HG02973 (cell line): ENCODE measurements at regions not wholly inside any gene's neighbourhood (a gene's known extent, or its start where the extent isn't known, plus 50 kb on each side); places are given as distances from the start of the nearest gene placed in this dataset.
"Not testable (repeated sequence)": the region's sequence is repeated elsewhere in the genome, so short reads cannot be mapped to it uniquely, and the experiment has no call there.

Experiments
- ATAC-seq: cut with Tn5 transposase; IDR thresholded peaks from one replicate; pipeline ENCODE4 v1.9.1; 2021; ENCODE audit warnings: moderate library complexity; ENCODE audit not compliant: unreplicated experiment

- ATAC-seq, result no peak
Observed at GRCh38 chr12:42030588-42030987, 114.1 kb downstream of the GXYLT1 start.

- ATAC-seq, result no peak
Observed at GRCh38 chr12:42027546-42027945, 117.1 kb downstream of the GXYLT1 start.

DNA sequence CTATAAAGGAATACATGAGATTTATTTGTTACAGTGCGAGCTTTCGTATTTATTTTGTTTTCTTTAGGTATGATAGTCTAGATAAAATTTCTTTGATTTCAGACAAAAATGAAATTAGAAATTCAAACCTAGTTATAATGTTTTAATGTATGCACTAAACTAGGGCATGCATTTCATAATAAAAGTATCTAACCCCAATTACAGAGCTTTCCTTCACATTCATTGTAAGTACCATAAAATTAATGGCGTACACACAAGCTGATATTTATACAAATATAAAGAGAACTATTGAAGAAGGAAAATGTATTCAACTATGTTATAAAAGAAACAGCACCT lies 120.2 kb downstream of the GXYLT1 start:
- no peak for ATAC-seq

DNA sequence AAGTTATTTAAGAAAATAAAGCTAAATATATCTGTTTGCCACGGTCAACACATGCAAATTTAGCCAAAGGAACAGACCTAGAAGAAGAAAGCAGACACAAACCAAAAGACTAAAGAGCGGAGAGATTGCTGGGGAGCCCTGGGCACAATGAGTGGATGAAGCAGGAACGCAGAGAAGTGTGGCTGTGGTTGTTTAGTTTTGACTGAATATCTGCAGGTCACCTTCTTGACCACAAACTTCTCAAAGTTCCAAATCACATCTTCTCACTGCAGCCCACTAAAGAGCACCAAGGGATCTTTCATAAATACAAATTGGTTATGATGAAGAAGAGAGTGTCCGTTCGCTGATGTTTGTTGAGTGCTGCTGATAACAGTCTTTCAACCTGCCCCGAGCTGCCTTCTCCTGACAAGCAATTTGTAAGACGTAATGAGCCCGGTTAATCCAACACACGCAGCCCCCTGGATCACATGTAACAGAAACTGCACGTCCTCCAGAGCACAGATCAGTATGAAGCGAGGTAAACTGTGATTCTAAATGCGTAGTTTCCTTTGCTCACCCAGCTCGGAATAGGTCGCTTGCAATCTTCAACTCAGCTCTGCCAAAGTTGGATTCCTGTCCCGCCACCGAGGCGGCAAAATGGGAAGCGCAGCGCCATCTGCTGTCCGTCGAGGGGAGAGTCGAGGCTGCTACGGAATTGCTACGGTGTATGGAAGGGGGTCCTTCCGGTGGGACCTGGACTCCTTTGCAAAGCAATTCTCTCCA lies 120.8 kb downstream of the GXYLT1 start:
- peak; percentile 85 for ATAC-seq

- not testable (repeated sequence) for ATAC-seq
Observed at GRCh38 chr12:42021937-42022336, 122.7 kb downstream of the GXYLT1 start.

GRCh38 chr12:42021469-42021868 lies 123.2 kb downstream of the GXYLT1 start:
- ATAC-seq, result no peak

GRCh38 chr12:42020226-42020625 lies 124.4 kb downstream of the GXYLT1 start:
- ATAC-seq, result no peak

GRCh38 chr12:42019746-42020145 lies 124.9 kb downstream of the GXYLT1 start:
- ATAC-seq, result no peak

DNA sequence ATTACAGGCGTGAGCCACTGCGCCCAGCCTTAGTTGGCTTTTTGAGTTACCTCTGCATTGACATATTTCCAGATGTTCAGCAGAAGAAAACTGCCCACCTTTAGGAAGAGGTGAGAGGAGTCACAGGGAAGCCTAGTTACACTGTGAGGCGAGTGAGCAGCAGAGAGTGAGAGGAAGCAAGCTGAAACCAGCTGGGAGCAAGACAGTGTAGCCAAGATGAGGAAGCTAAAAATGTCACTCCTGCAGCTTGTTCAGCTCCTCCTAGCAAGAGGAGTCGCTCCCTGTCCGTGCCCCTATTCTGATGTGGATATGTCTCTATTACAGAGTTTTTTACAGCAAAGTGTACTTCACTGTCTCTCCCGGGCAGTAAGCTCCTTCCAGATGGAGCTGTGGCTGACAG lies 127.6 kb downstream of the GXYLT1 start:
- no peak for ATAC-seq

- ATAC-seq, result no peak
Observed at GRCh38 chr12:42015051-42015461, 129.6 kb downstream of the GXYLT1 start.

DNA sequence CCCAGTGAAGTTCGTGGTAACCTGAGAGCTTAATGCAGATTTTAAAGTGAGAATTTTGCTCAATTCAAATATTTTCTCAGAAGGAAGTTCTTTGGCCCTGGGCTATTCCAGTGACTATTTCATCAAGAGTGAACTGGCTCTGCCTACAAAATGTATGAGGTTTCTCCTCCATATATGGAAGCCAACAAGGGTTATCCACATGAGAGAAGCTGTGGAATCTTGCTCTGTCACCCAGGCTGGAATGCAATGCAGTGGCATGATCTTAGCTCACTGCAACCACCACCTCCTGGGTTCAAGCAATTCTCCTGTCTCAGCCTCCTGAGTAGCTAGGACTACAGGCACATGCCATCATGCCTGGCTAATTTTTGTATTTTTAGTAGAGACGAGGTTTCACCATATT lies 132.2 kb downstream of the GXYLT1 start:
- ATAC-seq, result not testable (repeated sequence)

- ATAC-seq, result no peak
Observed at GRCh38 chr12:42010715-42011114, 134.0 kb downstream of the GXYLT1 start.

GRCh38 chr12:42010257-42010656 lies 134.4 kb downstream of the GXYLT1 start:
- ATAC-seq, result no peak

DNA sequence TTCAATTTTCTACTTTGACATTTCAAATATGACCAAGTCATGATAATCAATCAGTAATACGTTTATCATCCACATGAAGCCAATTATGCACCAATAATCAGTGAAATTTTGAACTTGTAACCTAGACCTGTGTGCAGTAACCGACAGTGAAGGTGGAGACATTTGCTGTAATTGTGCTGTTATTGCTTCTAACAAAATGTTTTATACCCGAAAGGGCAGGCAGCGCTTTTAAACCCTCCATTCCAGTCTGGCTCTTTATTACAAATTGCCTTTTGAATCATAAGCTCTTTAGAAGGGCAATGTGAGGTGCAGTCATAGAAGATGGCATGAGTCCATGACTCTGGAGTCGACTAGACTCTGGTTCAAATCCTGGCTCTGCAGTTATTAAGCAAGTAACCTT lies 135.7 kb downstream of the GXYLT1 start:
- no peak for ATAC-seq

GRCh38 chr12:42003031-42003430 lies 141.6 kb downstream of the GXYLT1 start:
- ATAC-seq, result no peak

GRCh38 chr12:42002563-42002962 lies 142.1 kb downstream of the GXYLT1 start:
- no peak for ATAC-seq

DNA sequence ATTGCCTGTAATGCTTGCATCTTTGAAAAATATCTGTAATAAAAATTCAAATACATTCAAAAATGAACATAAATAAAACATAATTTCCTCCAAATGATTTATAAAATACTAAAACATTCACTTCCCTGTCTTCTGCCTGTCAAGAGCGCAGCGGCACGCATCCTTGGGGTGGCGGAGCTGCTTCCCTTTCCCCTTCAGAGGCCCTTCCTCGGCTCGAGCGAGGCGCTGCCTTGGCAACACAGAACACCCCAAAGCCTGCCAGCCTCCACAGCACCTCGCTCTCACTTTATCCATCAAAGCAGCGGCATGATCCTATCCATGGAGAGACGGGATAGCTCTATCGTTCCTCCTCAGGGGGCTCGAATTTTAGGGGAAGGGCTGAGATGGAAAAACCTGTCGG lies 146.2 kb downstream of the GXYLT1 start:
- no peak for ATAC-seq

DNA sequence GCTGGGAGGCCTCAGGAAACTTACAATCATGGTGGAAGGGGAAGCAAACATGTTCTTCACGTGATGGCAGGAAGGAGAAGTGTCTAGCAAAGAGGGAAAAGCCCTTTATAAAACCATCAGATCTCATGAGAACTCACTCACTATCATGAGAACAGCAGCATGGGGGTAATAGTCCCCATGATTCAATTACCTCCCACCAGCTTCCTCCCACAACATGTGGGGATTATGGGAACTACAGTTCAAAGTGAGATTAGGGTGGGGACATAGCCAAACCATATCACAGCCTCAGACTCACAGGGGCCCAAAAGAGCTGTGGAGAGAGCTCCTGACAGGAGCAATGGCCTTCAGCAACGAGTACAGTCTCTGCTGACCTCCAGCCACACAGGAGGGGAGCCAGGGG lies 151.4 kb downstream of the GXYLT1 start:
- no peak for ATAC-seq

GRCh38 chr12:41992692-41993215 lies 151.9 kb downstream of the GXYLT1 start:
- ATAC-seq, result no peak

DNA sequence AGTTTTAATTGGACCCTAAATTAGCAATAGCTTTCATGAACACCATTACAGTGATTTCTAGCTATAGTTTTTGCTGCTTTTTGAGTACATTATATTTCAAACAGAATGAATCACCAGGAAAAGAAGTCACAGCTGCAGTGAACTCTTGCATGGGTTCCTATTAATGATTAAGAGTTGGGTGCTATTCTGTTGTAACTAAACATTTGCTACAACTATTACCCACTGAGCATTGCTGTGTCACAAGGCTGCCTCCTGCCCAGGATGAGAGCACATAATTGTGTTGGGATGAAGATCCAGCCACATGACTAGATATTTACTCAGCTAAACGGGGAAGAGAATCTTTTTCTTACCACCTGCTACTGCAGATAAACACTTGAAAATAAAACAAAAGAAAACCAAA lies 152.7 kb downstream of the GXYLT1 start:
- ATAC-seq, result no peak

DNA sequence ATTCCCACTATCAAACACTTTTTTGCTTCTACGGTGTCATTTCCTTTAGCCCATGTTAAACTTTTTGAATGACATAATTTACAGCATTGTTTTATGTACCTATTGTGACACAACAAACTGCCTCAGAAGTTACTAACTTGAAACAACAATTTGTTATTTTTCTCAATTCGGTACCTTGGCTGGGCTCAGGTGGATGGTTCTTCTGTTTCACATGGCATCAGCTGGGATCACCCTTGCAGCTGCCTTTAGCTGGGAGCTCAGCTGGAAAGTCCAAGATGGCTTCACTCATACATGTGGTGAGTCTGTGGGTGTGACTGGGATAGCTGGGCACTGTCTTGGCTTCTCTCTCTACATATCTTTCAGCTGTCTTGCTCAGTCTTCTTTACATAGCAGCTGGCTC lies 156.0 kb downstream of the GXYLT1 start:
- no peak for ATAC-seq

DNA sequence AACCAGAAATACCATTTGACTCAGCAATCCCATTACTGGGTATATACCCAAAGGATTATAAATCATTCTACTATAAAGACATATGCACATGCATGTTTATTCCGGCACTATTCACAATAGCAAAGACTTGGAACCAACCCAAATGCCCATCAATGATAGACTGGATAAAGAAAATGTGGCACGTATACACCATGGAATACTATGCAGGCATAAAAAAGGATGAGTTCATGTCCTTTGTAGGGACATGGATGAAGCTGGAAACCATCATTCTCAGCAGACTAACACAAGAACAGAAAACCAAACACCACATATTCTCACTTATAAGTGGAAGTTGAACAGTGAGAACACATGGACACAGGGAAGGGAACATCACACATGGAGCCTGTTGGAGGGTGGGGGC lies 158.2 kb downstream of the GXYLT1 start:
- not testable (repeated sequence) for ATAC-seq

DNA sequence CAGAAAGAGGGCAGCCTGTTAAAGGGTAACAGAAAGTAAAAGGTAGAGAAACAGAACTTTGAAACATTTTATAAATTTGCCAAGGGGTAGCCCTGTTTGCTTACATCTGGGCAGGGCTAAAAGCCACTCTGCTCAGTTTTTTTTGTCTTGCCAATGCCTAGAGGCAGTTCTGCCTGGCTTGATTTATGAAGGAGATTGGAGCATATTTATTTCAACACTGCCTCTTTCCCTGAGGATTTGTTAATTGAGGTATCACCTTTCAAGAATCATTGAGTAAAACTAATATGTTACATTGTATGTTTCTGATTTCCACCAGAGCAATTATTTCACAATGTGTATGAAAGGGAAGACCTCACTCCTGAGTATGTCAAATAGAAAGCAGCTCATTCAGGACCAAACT lies 160.8 kb downstream of the GXYLT1 start:
- ATAC-seq, result no peak
